Osteocyte (in vitro differentiated cells): ENCODE measurements at regions not wholly inside any gene's neighbourhood (a gene's known extent, or its start where the extent isn't known, plus 50 kb on each side); places are given as distances from the start of the nearest gene placed in this dataset.

ENCODE experiments used
- DNase-seq: peaks from one replicate; pipeline ENCODE4 v3.0.0; 2021; ENCODE audit warnings: mixed read lengths; ENCODE audit not compliant: unreplicated experiment; ENCODE audit errors: extremely low spot score
- H3K27ac Mint-ChIP-seq: one replicate; pipeline ENCODE4 v1.8.0; 2021; ENCODE audit warnings: mild to moderate bottlenecking, mixed read lengths; ENCODE audit not compliant: unreplicated experiment
- H3K27me3 Mint-ChIP-seq: one replicate; pipeline ENCODE4 v1.8.0; 2021; ENCODE audit warnings: mixed read lengths; ENCODE audit not compliant: unreplicated experiment
- H3K36me3 Mint-ChIP-seq: one replicate; pipeline ENCODE4 v1.8.0; 2021; ENCODE audit warnings: mixed read lengths; ENCODE audit not compliant: unreplicated experiment
- H3K4me1 Mint-ChIP-seq: one replicate; pipeline ENCODE4 v1.8.0; 2021; ENCODE audit warnings: mixed read lengths; ENCODE audit not compliant: unreplicated experiment
- H3K4me3 Mint-ChIP-seq: one replicate; pipeline ENCODE4 v1.8.0; 2021; ENCODE audit warnings: mild to moderate bottlenecking, moderate library complexity, mixed read lengths; ENCODE audit not compliant: unreplicated experiment
- H3K9me3 Mint-ChIP-seq: one replicate; pipeline ENCODE4 v1.8.0; 2021; ENCODE audit warnings: mixed read lengths; ENCODE audit not compliant: unreplicated experiment
- CTCF ChIP-seq: fragments of 200-600 bp; sonication (generic); IDR thresholded peaks from 2 replicates; pipeline ENCODE4 v1.5.0; 2021; ENCODE audit warnings: antibody characterized with exemption, mild to moderate bottlenecking, moderate library complexity

- H3K27ac Mint-ChIP-seq = no peak overlapping the region
- peaks cover 7% of the 10 kb centered on the region for H3K9me3 Mint-ChIP-seq
- H3K4me1 Mint-ChIP-seq = no peaks in the 10 kb centered on the region
- DNase-seq = peak; percentile 17
- H3K27me3 Mint-ChIP-seq = peaks cover 16% of the 10 kb centered on the region
- H3K36me3 Mint-ChIP-seq = no peaks in the 10 kb centered on the region
- no peak overlapping the region for H3K4me3 Mint-ChIP-seq
- no peak for TF ChIP-seq CTCF
Observed at GRCh38 chr7:35474100-35474499, 220.2 kb upstream of the TBX20 start.

- H3K9me3 Mint-ChIP-seq = no peaks in the 10 kb centered on the region
- no peak overlapping the region for H3K27ac Mint-ChIP-seq
- no peaks in the 10 kb centered on the region for H3K4me1 Mint-ChIP-seq
- TF ChIP-seq CTCF = no peak
- no peak overlapping the region for H3K4me3 Mint-ChIP-seq
- H3K36me3 Mint-ChIP-seq = no peaks in the 10 kb centered on the region
- no peaks in the 10 kb centered on the region for H3K27me3 Mint-ChIP-seq
- DNase-seq = no peak
Observed at GRCh38 chr7:35468606-35469005, 214.7 kb upstream of the TBX20 start.

GRCh38 chr7:35467456-35467978 lies 213.6 kb upstream of the TBX20 start:
- H3K36me3 Mint-ChIP-seq = no peaks in the 10 kb centered on the region
- TF ChIP-seq CTCF = no peak
- H3K4me3 Mint-ChIP-seq = no peak overlapping the region
- no peaks in the 10 kb centered on the region for H3K27me3 Mint-ChIP-seq
- H3K4me1 Mint-ChIP-seq = no peaks in the 10 kb centered on the region
- DNase-seq = no peak
- no peak overlapping the region for H3K27ac Mint-ChIP-seq
- no peaks in the 10 kb centered on the region for H3K9me3 Mint-ChIP-seq

GRCh38 chr7:35465791-35466336 lies 212.0 kb upstream of the TBX20 start:
- Mint-ChIP-seq H3K27ac (no peak overlapping the region), H3K4me1 (no peaks in the 10 kb centered on the region), H3K36me3 (no peaks in the 10 kb centered on the region), H3K27me3 (no peaks in the 10 kb centered on the region), H3K9me3 (no peaks in the 10 kb centered on the region), H3K4me3 (no peak overlapping the region)
- TF ChIP-seq CTCF = no peak
- DNase-seq = no peak

- peaks cover under 1% of the 10 kb centered on the region for H3K9me3 Mint-ChIP-seq
- no peaks in the 10 kb centered on the region for H3K36me3 Mint-ChIP-seq
- TF ChIP-seq CTCF = no peak
- no peak for DNase-seq
- no peaks in the 10 kb centered on the region for H3K27me3 Mint-ChIP-seq
- no peak overlapping the region for H3K27ac Mint-ChIP-seq
- no peaks in the 10 kb centered on the region for H3K4me1 Mint-ChIP-seq
- no peak overlapping the region for H3K4me3 Mint-ChIP-seq
Observed at GRCh38 chr7:35463751-35464150, 209.9 kb upstream of the TBX20 start.
